Activated CD4-positive, alpha-beta T cell treated with anti-CD3 and anti-CD28 coated beads, Interleukin-2, amount 10 ng/mL, durations not matched to agents 7 days and 5 days (primary cell): ENCODE measurements at regions not wholly inside any gene's neighbourhood (a gene's known extent, or its start where the extent isn't known, plus 50 kb on each side); places are given as distances from the start of the nearest gene placed in this dataset.

Experiments used
- CTCF ChIA-PET: fragments of 350-600 bp; sonication (Branson Sonifier 250); formaldehyde crosslinking; loops from one replicate; lab custom pipeline; 2021; ENCODE audit warnings: antibody characterized with exemption; lab: Charles Lee
- POLR2A ChIA-PET: fragments of 350-600 bp; sonication (Branson Sonifier 250); formaldehyde crosslinking; loops from one replicate; lab custom pipeline; 2021; ENCODE audit warnings: antibody characterized with exemption; lab: Charles Lee
- DNase-seq: peaks from one replicate; pipeline ENCODE4 v3.0.0-alpha.2; 2020
- H3K27ac Mint-ChIP-seq: one replicate; pipeline ENCODE4 v1.8.0; 2021; ENCODE audit warnings: mild to moderate bottlenecking, moderate library complexity, mixed read lengths
- H3K27me3 Mint-ChIP-seq: one replicate; pipeline ENCODE4 v1.8.0; 2021; ENCODE audit warnings: mixed read lengths
- H3K36me3 Mint-ChIP-seq: one replicate; pipeline ENCODE4 v1.8.0; 2021; ENCODE audit warnings: low read depth, mixed read lengths
- H3K4me1 Mint-ChIP-seq: one replicate; pipeline ENCODE4 v1.8.0; 2021; ENCODE audit warnings: mixed read lengths
- H3K4me3 Mint-ChIP-seq: one replicate; pipeline ENCODE4 v1.8.0; 2021; ENCODE audit warnings: mild to moderate bottlenecking, moderate library complexity, mixed read lengths
- H3K9me3 Mint-ChIP-seq: one replicate; pipeline ENCODE4 v1.8.0; 2021; ENCODE audit warnings: mixed read lengths

- ChIA-PET CTCF (no interaction called here), POLR2A (no interaction called here)
- H3K36me3 Mint-ChIP-seq: no peaks in the 10 kb centered on the region
- no peak overlapping the region for H3K27ac Mint-ChIP-seq
- H3K4me3 Mint-ChIP-seq: no peak overlapping the region
- no peak for DNase-seq
- no peaks in the 10 kb centered on the region for H3K27me3 Mint-ChIP-seq
- no peaks in the 10 kb centered on the region for H3K4me1 Mint-ChIP-seq
- peaks cover 5% of the 10 kb centered on the region for H3K9me3 Mint-ChIP-seq
These were observed 51.1 kb upstream of the CTNND2 start for GRCh38 chr5:11955331-11955730.
